Activated T-cell treated with anti-CD3 and anti-CD28 coated beads for 4 hours (primary cell): ENCODE measurements at regions not wholly inside any gene's neighbourhood (a gene's known extent, or its start where the extent isn't known, plus 50 kb on each side); places are given as distances from the start of the nearest gene placed in this dataset.
"Not testable (repeated sequence)": the region's sequence is repeated elsewhere in the genome, so short reads cannot be mapped to it uniquely, and the experiment has no call there.

Experiments used
- DNase-seq: peaks from one replicate; pipeline ENCODE4 v3.0.0-alpha.2; 2020

DNA sequence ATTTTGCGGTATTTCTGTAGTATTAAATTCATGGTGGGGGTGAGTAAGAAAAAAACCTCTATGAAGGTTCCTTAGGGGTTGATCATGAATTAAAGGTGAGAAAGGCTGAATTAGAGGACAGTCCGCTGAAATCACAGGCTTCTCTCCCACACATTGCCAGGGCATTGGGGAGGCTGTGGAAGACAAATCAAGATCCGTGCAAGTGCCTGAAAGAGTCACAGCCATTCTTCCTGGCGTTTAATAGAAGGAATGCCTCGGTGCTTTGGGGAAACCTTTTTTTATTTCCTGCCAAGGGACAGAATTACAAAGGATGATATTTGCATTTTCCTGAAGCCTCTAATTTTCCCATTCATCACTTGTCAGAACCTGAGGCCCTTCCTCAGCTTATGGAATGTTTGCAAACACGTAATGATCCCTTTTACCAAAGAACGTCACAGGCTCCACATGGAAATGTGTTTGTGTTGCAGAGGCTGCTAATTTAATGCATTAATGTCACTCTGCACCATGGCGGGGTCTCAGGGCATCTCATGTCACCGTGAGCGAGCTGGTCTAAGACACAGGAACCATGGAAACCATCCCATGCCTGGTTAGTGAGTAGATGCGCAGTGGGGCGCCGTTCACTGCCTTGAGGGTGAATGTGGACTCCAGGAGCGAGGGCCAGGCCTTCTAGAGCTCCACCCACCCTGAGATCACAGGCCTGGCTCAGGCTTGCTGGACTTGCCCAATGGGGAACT lies 185.9 kb upstream of the SULF2 start:
- DNase-seq = no peak

DNA sequence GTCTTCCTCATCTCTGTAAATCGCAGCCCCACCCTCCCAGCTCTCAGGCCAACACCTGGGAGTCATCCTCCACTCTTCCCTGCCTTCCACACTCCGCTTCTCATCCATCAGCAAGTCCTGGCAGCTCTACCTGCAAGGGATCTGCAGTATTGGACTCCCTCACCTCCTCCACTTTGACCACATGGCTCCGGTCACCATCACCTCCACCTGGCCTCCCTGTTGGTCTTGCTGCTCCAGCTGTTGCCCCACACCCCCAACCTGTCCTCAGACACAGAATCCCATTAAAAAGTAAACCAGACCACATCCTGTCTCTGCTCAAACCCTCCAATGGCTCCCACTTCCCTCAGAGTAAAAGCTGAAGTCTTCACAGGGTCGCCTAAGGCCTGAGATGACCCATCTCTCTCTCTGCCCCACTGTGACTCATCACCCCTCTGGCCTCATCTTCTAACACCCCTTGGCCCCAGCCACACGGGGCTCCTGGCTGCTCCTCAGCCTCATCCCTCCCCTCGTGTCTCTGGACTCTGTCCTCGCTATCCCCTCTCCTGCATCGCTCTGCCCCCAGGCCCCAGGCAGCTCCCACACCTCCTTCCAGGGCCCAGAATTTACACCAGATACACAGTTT lies 185.1 kb upstream of the SULF2 start:
- DNase-seq = no peak

DNA sequence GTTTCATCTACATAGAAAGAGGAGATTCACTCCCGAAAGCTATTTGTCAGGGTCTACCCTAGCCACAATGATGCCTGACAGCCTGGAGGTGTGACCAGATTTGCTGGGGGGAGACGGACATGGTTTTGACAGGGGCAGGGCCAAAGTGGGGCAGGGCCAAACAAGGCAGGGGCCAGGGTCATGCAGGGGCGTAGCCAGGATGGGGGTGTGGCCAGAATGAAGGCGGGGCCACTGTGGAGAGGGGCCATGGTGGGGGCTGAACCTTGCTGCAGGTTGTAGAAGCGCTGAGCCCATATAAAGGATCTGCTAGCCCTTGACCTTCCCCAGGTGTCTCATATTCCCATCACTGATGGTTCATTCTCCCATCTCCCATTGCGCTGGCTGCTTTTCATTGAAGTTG lies 184.1 kb upstream of the SULF2 start:
- no peak for DNase-seq

DNA sequence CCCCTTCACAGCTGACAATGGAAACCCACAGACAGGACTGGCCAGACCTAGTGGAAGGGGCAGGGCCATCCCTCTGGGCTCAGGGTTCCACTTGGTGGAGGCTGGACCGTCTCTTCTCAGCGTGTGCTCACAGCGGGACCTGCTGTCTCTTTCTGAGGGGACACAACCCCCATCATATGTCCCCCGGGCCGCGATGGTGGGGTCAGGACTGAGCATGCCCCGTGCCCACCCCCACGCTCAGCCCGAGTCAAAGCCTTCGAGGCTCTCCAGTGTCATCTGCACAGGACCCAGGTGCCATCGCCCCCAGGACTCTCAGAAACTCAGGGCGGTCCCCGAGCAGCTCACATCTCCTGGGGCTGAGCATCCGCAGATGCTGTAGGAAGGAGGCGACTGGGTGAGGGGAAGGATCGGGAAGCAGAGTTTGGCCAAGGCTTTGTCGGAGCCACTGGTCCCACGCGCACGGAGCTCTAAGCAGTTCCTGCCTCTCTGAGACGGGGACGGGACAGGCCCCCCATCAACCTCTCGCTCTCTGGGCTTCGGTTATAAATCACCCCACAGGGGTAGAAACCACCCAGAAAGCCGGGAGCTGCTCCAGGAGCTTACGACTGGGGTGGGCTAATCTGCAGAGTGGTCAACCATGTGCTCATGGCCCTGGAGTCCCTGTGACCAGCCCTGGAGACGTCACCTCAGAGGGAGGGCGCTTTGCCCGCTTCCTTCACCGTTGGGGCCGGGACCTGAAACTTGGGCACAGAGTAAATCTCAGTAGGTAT lies 183.4 kb upstream of the SULF2 start:
- DNase-seq = no peak

DNA sequence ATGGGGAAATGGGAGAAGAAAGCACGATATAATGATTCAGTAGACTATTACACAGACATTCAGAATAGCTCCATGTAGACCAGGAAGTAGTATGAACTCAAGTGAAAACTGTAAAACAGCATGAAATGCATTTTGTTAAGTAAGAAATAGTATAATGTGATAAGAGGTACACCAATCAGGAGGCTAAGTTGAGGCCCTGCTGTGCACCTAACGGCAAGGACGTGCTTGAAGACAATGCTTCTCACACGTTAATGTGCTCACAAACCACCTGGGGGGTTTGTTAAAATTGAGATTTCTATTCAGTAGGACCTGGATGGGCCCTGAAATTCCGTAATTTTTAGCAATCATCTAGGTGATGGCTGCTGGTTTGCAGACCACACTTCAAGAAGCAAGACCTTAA lies 178.9 kb upstream of the SULF2 start:
- DNase-seq = no peak

- no peak for DNase-seq
Observed at GRCh38 chr20:47963022-47963421, 177.7 kb upstream of the SULF2 start.

- no peak for DNase-seq
Observed at GRCh38 chr20:47962286-47962963, 177.1 kb upstream of the SULF2 start.

- DNase-seq = no peak
Observed at GRCh38 chr20:47960769-47961541, 175.7 kb upstream of the SULF2 start.

DNA sequence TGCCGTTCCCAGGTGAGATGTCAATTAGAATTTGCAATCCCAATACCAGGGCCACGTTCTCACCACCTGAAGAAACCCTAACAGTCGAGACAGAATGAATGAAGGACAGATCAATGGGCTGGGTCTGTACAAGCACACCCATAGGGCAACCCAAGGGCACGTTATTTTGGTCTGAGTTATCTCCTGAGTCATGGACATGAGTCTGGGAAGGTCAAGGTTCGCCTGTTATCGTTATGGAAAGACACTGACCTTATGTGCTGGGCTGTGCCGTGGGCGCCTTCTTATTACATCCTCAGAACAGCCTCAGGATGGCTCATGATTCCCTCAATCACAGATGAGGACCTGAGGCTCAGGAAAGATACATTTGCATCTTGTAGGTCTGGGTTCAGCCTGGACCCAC lies 175.0 kb upstream of the SULF2 start:
- DNase-seq = no peak

DNA sequence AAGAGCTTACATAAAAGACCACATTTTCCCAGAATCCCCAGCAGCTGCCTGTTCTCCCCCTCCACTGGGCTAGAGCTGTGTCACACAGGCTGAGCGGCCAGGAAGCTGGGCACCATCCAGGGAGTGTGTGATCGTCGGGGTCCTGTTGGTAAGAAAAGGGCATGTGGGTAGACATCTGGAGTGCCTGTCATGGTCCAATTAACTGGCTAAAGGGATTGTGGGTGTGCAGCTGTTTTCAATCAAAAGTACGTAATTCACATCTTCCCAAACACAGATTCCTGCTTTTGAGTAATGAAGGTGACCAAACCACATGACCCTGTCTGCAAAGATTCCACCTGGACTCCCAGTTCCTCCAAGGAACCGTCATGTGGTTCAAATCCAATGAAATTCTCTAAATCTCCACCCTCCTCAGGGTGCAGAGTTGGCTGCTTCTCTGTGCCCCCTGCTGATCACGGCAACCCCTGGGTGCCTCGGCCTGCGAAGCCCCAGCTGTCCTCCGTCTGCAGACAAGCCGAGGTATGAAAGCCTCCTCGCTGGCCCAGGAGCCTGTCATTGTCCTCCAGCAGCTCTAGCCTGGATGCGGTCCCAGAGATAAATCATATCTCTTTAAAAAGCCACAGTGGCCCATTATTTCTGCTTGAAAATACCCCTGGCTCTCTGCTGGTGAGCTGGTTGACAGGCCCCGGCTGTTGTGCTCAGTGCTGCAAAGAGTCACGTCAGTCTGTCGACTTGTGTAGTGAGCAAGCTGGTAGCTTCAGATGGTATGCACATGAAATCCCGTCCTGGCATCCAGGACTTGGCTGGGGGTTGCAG lies 172.9 kb upstream of the SULF2 start:
- not testable (repeated sequence) for DNase-seq

GRCh38 chr20:47957135-47957534 lies 171.9 kb upstream of the SULF2 start:
- DNase-seq = no peak

- no peak for DNase-seq
Observed at GRCh38 chr20:47956268-47956995, 171.2 kb upstream of the SULF2 start.

GRCh38 chr20:47953471-47953870 lies 168.2 kb upstream of the SULF2 start:
- no peak for DNase-seq

- no peak for DNase-seq
Observed at GRCh38 chr20:47952023-47952564, 166.8 kb upstream of the SULF2 start.

GRCh38 chr20:47951521-47951971 lies 166.3 kb upstream of the SULF2 start:
- no peak for DNase-seq

DNA sequence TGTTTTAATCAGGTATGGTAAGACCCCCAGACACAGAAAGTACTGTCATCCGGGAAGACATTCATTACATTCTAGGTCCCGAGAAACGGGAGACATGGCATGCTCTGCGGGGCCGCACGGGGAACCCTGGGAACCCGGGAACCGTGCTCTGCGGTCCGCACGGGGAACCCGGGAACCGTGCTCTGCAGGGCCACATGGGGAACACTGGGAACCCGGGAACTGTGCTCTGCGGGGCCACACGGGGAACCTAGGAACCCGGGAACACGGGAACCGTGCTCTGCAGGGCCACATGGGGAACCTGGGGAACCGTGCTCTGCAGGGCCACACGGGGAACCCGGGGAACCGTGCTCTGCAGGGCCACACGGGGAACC lies 165.6 kb upstream of the SULF2 start:
- DNase-seq = no peak

DNA sequence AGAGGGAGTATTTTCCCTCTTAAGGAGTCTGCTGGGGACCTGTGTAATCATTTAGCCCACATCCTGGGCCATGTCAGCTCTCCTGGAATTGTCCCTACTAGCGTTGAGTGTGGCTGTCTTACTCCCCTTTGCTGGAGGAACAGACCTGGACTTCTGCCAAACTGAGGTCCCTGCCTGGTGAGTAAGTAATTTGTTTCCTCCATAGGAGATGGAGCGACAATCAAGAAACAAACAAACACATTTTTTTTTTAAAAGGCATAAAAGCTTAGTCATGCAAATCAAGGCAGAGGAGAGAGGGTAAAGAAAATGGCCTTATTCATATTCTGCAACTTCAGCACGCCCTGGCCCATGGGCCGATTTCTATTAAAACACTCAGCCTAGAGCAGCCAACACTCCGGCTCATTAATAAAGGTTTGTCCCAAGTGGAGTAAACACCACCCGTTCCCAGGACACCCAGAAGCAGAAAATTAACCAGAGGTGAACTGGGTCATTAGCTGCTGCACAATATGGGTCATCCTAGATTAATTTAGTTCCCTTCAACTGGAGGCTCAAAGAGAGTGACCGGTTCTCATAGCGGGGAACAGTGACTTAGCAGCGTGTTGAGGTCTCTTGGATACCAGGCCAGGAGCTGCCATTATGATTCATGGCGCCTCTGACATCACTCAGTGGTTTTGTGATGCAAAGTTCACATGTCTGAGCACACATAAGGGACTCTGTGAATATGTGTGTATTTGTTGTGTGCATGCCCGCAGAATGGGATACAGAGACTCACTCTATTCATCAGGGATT lies 165.0 kb upstream of the SULF2 start:
- no peak for DNase-seq

GRCh38 chr20:47949230-47949629 lies 163.9 kb upstream of the SULF2 start:
- DNase-seq = no peak

- no peak for DNase-seq
Observed at GRCh38 chr20:47944682-47945081, 159.4 kb upstream of the SULF2 start.

DNA sequence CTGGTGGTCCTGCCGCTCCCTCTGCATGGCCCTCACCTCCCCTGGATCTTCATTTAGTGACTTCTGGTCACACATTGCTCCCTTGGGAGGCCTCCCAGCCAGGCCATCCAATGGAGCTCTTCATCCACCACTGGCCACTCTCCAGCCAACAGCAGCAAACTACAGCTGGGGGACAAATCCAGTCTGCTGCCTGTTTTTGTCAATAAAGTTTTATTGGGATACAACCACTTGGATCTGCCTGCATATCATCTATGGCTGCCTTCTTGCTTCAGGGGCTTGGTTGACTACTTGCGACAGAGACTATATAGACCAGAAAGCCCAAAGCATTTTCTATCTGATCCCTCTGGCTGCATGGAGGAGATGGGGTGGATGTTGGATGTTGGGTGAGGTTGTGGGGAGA lies 156.6 kb upstream of the SULF2 start:
- no peak for DNase-seq
